Activated naive CD4-positive, alpha-beta T cell treated with anti-CD3 and anti-CD28 coated beads, Interleukin-2, amount 50 U/mL, for 16 hours (primary cell): ENCODE measurements at regions not wholly inside any gene's neighbourhood (a gene's known extent, or its start where the extent isn't known, plus 50 kb on each side); places are given as distances from the start of the nearest gene placed in this dataset.
"Not testable (repeated sequence)": the region's sequence is repeated elsewhere in the genome, so short reads cannot be mapped to it uniquely, and the experiment has no call there.

Experiments used
- DNase-seq: peaks from one replicate; pipeline ENCODE4 v3.0.0-alpha.2; 2020

DNA sequence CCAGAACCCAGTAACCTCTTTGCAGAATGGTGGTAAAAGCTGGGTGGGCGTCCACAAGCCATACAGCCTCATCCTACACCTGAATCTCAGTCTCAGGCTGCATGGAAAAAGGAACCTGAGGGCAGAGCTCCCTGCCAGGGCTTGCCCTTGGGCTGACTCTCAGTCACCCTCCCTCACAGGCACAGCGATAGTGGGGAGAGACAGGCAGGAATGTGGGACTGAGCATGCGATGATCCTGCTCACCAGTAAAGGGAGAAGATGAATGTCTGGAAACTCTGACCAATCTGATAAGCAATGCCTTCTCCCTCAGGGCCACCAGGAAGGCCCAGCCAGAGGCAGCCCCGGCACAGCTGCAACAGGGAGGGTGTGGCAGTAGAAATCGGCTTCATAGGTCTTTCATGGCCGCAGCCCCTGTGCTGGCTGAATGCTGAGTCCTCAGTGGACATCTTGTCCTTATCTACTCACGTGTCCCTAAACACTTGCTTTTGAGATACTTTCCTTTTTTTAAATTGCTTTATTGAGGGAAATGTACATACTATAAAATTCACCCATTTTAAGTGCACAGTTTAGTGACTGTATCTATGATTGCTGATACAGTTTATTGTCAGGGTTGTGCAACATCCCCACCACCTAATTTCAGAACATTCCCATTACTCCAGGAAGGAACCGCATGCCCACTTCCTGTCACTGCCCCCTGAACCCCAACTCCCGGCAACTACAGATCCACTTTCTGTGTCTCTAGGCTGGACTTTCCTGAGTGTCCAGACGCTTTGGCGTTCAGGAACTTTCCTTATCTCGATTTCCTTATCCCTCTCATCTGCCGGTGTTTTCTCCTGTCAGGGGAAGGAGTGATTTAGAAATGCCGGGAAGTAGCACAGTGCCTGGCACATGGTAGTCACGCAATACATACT, 258.1 kb downstream of the PCNX1 start:
- DNase-seq = no peak

- DNase-seq = no peak
Observed at GRCh38 chr14:71166180-71166837, 259.1 kb downstream of the PCNX1 start.

DNA sequence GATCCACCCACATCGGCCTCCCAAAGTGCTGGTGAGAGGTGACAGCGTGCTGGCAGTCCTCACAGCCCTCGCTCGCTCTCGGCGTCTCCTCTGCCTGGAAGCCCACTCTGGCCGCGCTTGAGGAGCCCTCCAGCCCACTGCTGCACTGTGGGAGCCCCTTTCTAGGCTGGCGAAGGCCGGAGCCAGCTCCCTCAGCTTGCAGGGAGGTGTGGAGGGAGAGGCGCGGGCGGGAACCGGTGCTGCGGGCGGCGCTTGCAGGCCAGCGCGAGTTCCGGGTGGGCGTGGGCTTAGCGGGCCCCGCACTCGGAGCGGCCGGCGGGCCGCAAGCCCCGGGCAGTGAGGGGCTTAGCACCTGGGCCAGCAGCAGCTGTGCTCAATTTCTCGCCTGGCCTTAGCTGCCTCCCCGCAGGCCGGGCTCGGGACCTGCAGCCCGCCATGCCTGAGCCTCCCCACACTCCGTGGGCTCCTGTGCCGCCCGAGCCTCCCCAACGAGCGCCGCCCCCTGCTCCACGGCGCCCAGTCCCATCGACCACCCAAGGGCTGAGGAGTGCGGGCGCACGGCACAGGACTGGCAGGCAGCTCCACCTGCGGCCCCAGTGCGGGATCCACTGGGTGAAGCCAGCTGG, 260.2 kb downstream of the PCNX1 start:
- DNase-seq = not testable (repeated sequence)

DNA sequence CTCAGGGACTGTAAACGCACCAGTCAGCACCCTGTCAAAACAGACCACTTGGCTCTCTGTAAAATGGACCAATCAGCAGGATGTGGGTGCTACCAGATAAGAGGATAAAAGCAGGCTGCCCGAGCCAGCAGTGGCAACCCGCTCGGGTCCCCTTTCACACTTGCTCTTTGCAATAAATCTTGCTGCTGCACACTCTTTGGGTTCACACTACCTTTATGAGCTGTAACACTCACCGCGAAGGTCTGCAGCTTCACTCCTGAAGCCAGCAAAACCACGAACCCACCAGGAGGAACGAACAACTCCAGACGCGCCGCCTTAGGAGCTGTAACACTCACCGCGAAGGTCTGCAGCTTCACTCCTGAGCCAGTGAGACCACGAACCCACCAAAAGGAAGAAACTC, 260.9 kb downstream of the PCNX1 start:
- not testable (repeated sequence) for DNase-seq

GRCh38 chr14:71168564-71169427, 261.5 kb downstream of the PCNX1 start:
- DNase-seq = no peak

DNA sequence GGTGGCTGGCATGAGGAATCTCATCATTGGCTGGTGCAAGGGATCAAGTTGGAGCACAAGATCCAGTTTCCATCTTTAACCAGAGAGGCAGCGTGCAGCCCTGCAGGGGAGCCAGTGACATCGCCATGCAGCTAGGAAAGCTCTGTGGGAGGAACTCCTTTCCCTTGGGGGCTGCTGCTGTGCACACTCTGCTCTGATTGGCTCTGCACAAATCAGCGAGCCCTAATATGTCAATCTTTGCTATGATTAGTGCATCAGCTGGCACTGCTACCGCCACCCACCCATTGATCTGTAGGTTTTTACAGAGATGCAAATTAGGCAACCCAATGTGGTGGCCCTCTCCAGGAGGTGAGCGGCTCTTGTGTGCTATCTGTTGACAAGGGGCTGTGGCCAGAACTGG, 262.6 kb downstream of the PCNX1 start:
- no peak for DNase-seq

- DNase-seq = no peak
Observed at GRCh38 chr14:71175491-71175890, 268.2 kb downstream of the PCNX1 start.

GRCh38 chr14:71179066-71179465, 271.8 kb downstream of the PCNX1 start:
- DNase-seq = no peak

GRCh38 chr14:71180397-71180796, 273.1 kb downstream of the PCNX1 start:
- DNase-seq = no peak

- DNase-seq = no peak
Observed at GRCh38 chr14:71181215-71182003, 274.1 kb downstream of the PCNX1 start.

DNA sequence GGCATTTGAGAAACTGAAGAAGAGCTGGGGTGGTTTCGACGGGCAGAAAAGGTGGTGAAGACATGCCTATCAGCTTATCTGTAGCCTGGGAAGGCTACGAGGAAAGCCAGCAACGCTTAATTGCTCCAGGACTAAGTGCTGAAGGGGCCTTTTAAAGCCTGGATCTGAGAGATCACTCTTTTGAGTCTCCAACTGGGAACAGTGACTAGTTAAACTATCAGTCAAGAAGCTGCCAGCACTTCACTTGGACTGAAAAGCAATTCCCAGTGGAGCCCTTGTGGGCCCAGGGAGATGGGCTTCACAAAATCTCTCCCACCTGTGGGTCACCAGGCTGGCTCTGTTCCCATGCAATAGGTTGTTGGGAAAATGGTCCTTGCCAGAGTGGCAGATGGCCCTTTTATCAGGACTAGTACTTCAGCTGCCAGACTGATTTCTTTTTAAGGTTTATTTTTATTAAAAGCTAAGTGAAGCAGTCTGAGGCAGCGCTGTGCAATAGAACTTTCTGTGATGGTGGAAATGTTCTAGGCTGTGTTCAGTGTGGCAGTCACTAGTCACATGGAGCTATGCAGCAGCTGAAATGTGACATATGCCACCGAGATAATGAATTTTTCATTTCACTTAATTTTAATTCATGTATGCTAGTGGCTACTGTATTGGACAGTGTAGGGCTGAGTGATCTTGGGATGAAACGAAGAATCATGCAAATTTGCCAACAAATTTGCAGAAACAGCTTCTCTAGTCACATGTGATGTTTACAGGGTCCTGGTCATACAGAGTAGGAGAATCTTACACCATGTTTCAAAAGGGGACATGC, 276.8 kb downstream of the PCNX1 start:
- DNase-seq = no peak

DNA sequence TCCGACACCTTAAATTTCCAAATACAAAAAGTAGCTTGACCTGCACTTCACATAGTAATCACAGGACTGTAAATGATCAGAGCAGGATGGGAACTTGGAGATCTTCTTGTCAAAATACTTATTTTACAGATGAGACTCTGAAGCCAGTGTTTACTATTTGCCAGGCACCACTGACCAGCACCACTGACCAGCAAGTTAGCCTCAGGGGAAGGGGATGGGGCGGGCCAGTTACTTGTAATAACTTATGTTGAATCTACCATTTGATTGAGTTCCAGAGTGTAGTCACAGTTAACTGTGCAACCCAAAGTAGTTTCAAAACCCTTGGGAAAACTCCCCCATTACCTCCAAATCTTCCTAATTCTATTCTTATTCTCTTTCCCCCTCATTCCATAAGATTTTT, 278.4 kb downstream of the PCNX1 start:
- no peak for DNase-seq

DNA sequence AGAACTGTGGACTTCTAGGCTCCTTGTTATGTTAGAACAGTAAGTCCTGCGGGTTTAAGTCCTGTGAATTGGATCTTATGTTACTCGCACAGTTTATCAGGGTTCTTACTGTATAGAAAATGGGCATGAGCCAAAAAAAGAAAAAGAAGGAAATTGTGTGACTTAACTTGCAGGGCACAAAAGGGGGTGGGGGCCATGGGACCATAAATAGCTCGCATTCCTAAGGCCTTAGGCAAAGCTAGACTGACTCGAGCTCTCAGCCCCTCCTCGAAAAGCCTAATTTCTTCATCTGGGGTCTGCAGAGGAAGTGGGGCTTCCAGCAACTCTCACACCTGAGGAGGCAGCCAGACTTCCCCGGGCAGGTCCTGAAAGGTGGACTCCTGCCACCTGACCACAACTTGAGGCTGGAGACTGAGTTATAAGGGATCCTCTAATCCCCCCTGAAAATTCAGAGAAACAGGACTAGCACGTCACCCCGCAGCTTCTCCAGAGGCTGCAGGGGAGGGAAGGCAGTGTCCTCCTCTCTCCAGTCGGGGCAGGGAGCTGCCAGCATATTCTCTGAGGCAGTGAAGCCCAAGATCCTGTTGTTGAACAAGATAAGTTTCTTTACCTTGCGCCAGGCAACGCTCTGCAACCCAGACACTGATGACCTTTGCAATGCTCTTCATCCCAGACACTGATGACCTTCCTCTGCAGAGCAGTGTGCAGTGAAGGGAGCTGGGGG, 280.5 kb downstream of the PCNX1 start:
- DNase-seq = no peak

GRCh38 chr14:71190770-71191374, 283.6 kb downstream of the PCNX1 start:
- no peak for DNase-seq

GRCh38 chr14:71193663-71194062, 286.4 kb downstream of the PCNX1 start:
- no peak for DNase-seq

- DNase-seq = no peak
Observed at GRCh38 chr14:71194251-71194650, 287.0 kb downstream of the PCNX1 start.

- no peak for DNase-seq
Observed at GRCh38 chr14:71196921-71197320, 289.7 kb downstream of the PCNX1 start.

DNA sequence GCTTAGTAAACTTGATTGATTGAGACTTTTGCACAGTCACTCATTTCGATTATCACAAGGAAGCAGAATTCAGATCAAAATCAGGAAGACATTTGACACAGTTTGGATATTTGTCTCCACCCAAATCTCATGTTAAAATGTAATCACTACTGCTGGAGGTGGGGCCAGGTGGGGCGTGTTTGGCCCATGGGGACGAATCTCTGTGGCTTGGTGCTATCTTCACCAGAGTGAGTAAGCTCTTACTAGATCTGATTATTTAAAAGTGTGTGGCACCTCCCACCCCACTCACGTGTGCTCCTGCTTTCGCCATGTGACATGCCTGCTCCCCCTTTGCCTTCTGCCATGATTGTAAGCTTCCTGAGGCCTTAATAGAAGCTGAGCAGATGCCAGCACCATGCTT, 291.4 kb downstream of the PCNX1 start:
- no peak for DNase-seq

DNA sequence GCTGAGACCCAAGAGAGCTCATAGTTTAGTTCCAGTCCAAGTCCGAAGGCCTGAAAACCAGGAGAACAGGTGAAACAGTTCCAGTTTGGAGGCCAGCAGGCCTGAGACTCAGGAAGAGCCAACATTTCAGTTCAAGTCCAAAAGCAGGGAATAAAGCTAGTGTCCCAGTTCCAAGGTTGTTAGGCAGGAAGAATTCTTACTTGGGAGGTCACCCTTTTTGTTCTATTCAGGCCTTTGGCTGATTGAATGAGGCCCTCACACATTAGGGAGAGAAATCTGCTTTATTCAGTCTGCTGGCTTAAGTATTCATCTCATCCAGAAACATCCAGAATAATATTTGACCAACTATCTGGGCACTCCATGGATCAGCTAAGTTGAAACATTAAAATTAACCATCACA, 294.6 kb downstream of the PCNX1 start:
- no peak for DNase-seq

DNA sequence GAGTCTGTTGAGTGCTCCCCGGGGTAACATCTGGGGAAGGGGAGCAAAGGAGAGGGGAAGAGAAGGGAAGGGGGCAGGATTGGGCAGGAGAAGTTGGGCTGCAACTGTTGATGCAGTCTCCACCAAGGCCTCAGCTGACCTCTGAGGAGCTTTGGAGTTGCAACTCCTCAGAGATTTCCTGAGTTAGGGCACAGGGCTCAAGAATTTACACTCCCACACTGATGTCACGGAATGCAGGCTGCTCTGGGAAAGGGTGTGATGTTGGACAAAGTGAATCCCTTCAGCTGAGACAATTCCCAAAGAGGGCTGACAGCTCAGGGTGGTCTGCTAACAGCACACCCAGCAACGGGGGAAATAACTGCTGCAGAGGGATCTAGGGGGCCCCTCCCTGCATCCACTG, 295.6 kb downstream of the PCNX1 start:
- DNase-seq = no peak
